Astrocyte (in vitro differentiated cells and primary cell): ENCODE measurements at regions not wholly inside any gene's neighbourhood (a gene's known extent, or its start where the extent isn't known, plus 50 kb on each side); places are given as distances from the start of the nearest gene placed in this dataset.
A peak's percentile ranks its signal among the peaks of the same experiment; 100 is the strongest.

Experiments
- DNase-seq: peaks from one replicate; pipeline ENCODE4 v3.0.0-alpha.2; 2010; ENCODE audit warnings: low read depth
- FAIRE-seq: peaks from 2 replicates; lab custom pipeline; 2011; peaks lifted over from hg19 to GRCh38; lab: Jason Lieb, UNC
- H2AFZ ChIP-seq: 2 replicates; pipeline ENCODE4 v1.6.0; 2012; ENCODE audit warnings: low read depth, low read length, inconsistent platforms
- H3K27ac ChIP-seq: 2 replicates; pipeline ENCODE4 v1.5.1; 2011; ENCODE audit warnings: low read depth, low read length, inconsistent platforms
- H3K27me3 ChIP-seq: 2 replicates; pipeline ENCODE4 v1.6.0; 2011; ENCODE audit warnings: low read length, inconsistent platforms; ENCODE audit not compliant: insufficient read depth
- H3K36me3 ChIP-seq: 2 replicates; pipeline ENCODE4 v1.5.1; 2011; ENCODE audit warnings: low read length, inconsistent platforms; ENCODE audit not compliant: insufficient read depth
- H3K4me1 ChIP-seq: 2 replicates; pipeline ENCODE4 v1.5.1; 2011; ENCODE audit warnings: low read length, inconsistent platforms; ENCODE audit not compliant: insufficient read depth
- H3K4me2 ChIP-seq: 2 replicates; pipeline ENCODE4 v1.6.0; 2012; ENCODE audit warnings: low read length, inconsistent platforms
- H3K4me3 ChIP-seq: 2 replicates; pipeline ENCODE4 v1.5.1; 2011; ENCODE audit warnings: low read depth, mild to moderate bottlenecking, low read length, inconsistent platforms; ENCODE audit not compliant: insufficient read depth
- H3K79me2 ChIP-seq: 2 replicates; pipeline ENCODE4 v1.6.0; 2012; ENCODE audit warnings: mild to moderate bottlenecking, low read length, inconsistent platforms; ENCODE audit not compliant: insufficient read depth
- H3K9ac ChIP-seq: 2 replicates; pipeline ENCODE4 v1.6.0; 2012; ENCODE audit warnings: mild to moderate bottlenecking, low read length, inconsistent platforms
- H3K9me3 ChIP-seq: 2 replicates; pipeline ENCODE4 v1.5.1; 2012; ENCODE audit warnings: low read depth, mild to moderate bottlenecking, low read length, inconsistent platforms; ENCODE audit not compliant: insufficient read depth
- H4K20me1 ChIP-seq: 2 replicates; pipeline ENCODE4 v1.6.0; 2012; ENCODE audit warnings: low read length, inconsistent platforms; ENCODE audit not compliant: insufficient read depth
- H3K27ac Mint-ChIP-seq: one replicate; pipeline ENCODE4 v1.8.0; 2021; ENCODE audit warnings: mild to moderate bottlenecking, mixed read lengths; ENCODE audit not compliant: unreplicated experiment
- H3K27me3 Mint-ChIP-seq: one replicate; pipeline ENCODE4 v1.8.0; 2021; ENCODE audit warnings: low read depth, mixed read lengths; ENCODE audit not compliant: unreplicated experiment
- H3K36me3 Mint-ChIP-seq: one replicate; pipeline ENCODE4 v1.8.0; 2021; ENCODE audit warnings: low read depth, mixed read lengths; ENCODE audit not compliant: unreplicated experiment
- H3K4me1 Mint-ChIP-seq: one replicate; pipeline ENCODE4 v1.8.0; 2021; ENCODE audit warnings: low read depth, mixed read lengths; ENCODE audit not compliant: unreplicated experiment
- H3K4me3 Mint-ChIP-seq: one replicate; pipeline ENCODE4 v1.8.0; 2021; ENCODE audit warnings: mild to moderate bottlenecking, moderate library complexity, mixed read lengths; ENCODE audit not compliant: unreplicated experiment
- H3K9me3 Mint-ChIP-seq: one replicate; pipeline ENCODE4 v1.8.0; 2021; ENCODE audit warnings: mild to moderate bottlenecking, mixed read lengths; ENCODE audit not compliant: unreplicated experiment
- CTCF ChIP-seq: IDR thresholded peaks from 2 replicates; pipeline ENCODE4 v1.5.1; 2011; ENCODE audit warnings: low read depth, mild to moderate bottlenecking, inconsistent platforms, low read length, moderate library complexity; ENCODE audit not compliant: insufficient read depth
- EZH2 ChIP-seq: IDR thresholded peaks from 2 replicates; pipeline ENCODE4 v1.6.1; 2012; ENCODE audit warnings: mild to moderate bottlenecking, low read length, inconsistent platforms; ENCODE audit not compliant: insufficient read depth

- Histone ChIP-seq H3K4me3 (no peak overlapping the region), H3K9ac (no peak overlapping the region), H4K20me1 (no peaks in the 10 kb centered on the region), H3K36me3 (no peaks in the 10 kb centered on the region), H2AFZ (peak overlapping the region; percentile 16), H3K4me1 (no peaks in the 10 kb centered on the region), H3K79me2 (no peaks in the 10 kb centered on the region), H3K4me2 (no peak overlapping the region), H3K9me3 (no peaks in the 10 kb centered on the region), H3K27me3 (no peaks in the 10 kb centered on the region), H3K27ac (no peak overlapping the region)
- no peak for TF ChIP-seq EZH2
- no peak for TF ChIP-seq CTCF
- no peaks in the 10 kb centered on the region for H3K36me3 Mint-ChIP-seq
- no peak overlapping the region for H3K27ac Mint-ChIP-seq
- no peaks in the 10 kb centered on the region for H3K4me1 Mint-ChIP-seq
- no peak overlapping the region for H3K4me3 Mint-ChIP-seq
- H3K9me3 Mint-ChIP-seq = no peaks in the 10 kb centered on the region
- FAIRE-seq (no peak), DNase-seq (no peak)
- no peaks in the 10 kb centered on the region for H3K27me3 Mint-ChIP-seq
Observed at GRCh38 chr2:187838690-187839089, 284.5 kb upstream of the TFPI start.

GRCh38 chr2:187842315-187842714, 288.1 kb upstream of the TFPI start:
- Mint-ChIP-seq H3K4me1 (no peaks in the 10 kb centered on the region), H3K4me3 (no peak overlapping the region), H3K9me3 (no peaks in the 10 kb centered on the region), H3K27ac (no peak overlapping the region), H3K36me3 (no peaks in the 10 kb centered on the region), H3K27me3 (no peaks in the 10 kb centered on the region)
- FAIRE-seq (no peak), DNase-seq (no peak)
- H3K27me3 ChIP-seq = no peaks in the 10 kb centered on the region
- H3K27ac ChIP-seq = no peak overlapping the region
- H3K4me3 ChIP-seq = no peak overlapping the region
- H3K9me3 ChIP-seq = no peaks in the 10 kb centered on the region
- H4K20me1 ChIP-seq = no peaks in the 10 kb centered on the region
- no peaks in the 10 kb centered on the region for H3K36me3 ChIP-seq
- no peak overlapping the region for H2AFZ ChIP-seq
- H3K4me1 ChIP-seq = no peaks in the 10 kb centered on the region
- no peak for TF ChIP-seq CTCF
- H3K4me2 ChIP-seq = no peak overlapping the region
- H3K9ac ChIP-seq = no peak overlapping the region
- no peaks in the 10 kb centered on the region for H3K79me2 ChIP-seq

GRCh38 chr2:187842978-187843847, 289.0 kb upstream of the TFPI start:
- Mint-ChIP-seq H3K4me3 (no peak overlapping the region), H3K36me3 (no peaks in the 10 kb centered on the region), H3K27ac (no peak overlapping the region), H3K9me3 (no peaks in the 10 kb centered on the region), H3K4me1 (no peaks in the 10 kb centered on the region), H3K27me3 (no peaks in the 10 kb centered on the region)
- Histone ChIP-seq H4K20me1 (no peaks in the 10 kb centered on the region), H3K27me3 (no peaks in the 10 kb centered on the region), H2AFZ (peak overlapping the region; percentile 14), H3K79me2 (no peaks in the 10 kb centered on the region), H3K4me2 (no peak overlapping the region), H3K36me3 (no peaks in the 10 kb centered on the region), H3K27ac (no peak overlapping the region), H3K9ac (no peak overlapping the region), H3K4me1 (no peaks in the 10 kb centered on the region), H3K4me3 (no peak overlapping the region), H3K9me3 (no peaks in the 10 kb centered on the region)
- DNase-seq = peak; percentile 58
- FAIRE-seq = no peak
- TF ChIP-seq CTCF (peak; percentile 71), EZH2 (no peak)
